ENCODE measurements at regions not wholly inside any gene's neighbourhood (a gene's known extent, or its start where the extent isn't known, plus 50 kb on each side); places are given as distances from the start of the nearest gene placed in this dataset.
"Not testable (repeated sequence)": the region's sequence is repeated elsewhere in the genome, so short reads cannot be mapped to it uniquely, and the experiment has no call there.

DNA sequence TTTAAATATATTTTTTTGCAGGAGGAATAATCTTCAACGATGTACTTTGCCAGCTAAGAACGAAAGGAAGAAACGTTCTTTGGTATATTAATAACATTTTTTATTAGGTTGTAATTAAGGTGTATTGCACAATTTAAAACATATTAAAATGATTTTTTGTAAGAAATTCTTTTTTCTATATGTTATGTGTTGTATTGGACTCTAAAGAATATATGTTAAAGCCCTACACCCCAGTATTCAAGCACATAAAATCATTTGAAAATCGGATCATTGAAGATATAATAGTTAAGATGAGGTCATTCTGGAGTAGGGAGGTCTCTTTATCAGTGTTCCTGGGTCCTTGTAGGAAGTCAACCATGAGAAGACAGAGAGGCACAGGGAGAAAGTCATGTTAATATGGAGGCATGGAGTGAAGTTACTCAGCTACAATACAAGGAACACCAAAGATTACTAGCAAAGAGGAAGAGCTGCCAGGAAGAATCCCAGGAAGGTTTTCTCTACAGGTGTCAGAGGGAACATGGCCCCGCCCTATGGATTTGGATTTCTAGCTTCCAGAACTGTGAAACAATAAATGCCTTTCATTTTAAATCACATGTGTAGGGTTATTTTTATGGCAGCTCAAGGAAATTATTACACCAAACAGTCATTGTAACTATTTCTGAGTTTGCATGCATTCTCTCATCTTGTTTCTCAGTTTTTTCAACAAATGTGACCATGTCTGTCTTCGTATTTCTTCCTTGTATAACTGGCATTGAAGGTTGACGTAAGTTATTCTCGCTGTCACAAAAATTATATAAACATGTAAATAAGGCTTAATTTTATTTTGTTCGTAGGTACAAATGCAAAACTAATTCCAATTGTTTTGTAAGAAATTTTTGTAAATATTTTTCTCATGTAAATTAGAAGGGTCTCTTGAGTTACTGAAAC is 75.4 kb upstream of the VPREB1 start:
- intact Hi-C loops (cut with micrococcal nuclease): no loop called here

DNA sequence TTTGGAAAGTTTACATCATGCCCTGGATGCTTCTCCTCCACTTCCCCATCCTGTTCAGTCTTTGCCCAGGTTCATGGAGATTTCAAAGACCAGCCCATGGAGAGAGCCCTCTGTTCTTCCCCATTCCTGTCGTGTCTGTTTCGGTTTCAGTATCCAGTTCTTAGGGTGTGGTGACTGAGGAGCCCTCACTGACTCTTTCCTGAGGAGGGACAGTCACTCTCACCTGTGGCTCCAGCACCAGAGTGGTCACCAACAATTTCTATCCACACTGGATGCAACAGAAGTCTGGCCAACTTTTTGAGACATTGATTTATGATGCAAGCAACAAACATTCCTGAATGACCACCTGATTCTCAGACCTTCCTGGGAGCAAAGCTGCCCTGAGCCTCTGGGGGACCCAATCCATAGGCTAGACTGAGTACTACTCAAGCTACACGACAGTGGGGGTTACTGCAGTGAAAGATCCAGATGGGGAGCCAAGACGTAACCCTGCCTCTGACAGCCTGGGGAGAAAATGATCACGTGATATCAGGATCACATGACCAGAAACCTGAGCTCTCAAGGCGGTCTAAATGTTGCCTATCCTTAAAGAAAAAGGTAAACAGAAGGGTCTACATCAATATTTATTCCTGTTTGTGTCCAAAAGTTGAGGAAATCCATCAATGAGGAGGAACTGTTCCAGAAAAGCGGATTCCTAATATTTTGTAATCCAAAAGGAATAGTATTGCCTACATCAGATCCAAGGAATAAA is 76.2 kb upstream of the VPREB1 start:
- intact Hi-C loops (cut with micrococcal nuclease): no loop called here

DNA sequence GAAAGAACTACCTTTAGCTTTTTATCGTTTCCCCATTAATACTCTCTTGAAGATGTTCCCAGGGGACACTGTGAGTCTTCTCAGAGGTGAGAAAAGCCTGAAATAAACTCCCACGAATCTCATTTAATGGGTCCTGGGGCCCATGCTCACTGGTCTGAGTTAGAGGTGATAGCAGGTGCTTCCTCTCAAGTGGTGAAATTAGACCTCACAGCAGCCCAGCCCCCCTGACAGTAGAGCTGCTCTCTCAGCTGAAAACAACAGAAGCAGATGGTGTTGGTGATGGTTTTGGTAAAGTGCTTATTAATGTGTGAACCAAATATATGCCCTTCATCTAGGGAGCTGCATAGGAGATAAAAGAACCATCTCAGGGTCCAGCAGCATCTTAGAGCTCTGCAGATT is 76.8 kb upstream of the VPREB1 start:
- intact Hi-C loops (cut with micrococcal nuclease): no loop called here

DNA sequence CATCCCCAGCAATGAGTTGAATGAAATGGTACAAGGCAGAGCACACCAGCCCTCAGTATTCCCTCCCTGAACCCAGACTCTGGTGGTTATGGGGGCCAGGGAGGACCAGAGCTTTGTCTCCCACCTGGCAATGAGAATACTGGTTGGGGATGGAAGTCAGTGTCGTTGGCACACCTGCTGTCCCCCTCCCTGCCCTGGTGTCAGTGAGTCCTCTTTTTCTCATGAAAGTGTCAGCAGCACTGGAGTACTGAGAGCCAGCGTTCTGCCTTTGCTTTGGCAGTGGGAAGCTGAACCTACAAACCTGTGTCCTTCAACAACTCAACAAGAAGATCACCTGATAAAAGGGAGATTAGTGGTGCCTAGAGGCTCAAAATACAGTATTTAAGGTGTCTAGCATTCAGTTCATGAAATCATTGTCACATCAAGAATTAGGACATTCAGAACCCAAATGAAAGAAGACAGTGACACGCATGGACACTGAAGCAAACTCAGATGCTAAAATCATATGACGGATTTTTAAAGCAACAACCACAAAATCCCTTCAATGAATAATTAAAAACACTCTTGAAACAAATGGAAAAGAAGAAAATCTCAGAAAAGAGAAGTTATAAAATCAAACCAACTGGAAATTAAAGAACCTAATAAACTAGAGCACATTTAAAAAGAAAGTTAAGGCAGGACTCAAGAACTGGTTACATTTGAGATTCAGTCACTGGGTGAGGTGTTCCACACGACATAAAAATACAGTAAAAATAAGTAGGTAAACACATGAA is 77.5 kb upstream of the VPREB1 start:
- intact Hi-C loops (cut with micrococcal nuclease): no loop called here

DNA sequence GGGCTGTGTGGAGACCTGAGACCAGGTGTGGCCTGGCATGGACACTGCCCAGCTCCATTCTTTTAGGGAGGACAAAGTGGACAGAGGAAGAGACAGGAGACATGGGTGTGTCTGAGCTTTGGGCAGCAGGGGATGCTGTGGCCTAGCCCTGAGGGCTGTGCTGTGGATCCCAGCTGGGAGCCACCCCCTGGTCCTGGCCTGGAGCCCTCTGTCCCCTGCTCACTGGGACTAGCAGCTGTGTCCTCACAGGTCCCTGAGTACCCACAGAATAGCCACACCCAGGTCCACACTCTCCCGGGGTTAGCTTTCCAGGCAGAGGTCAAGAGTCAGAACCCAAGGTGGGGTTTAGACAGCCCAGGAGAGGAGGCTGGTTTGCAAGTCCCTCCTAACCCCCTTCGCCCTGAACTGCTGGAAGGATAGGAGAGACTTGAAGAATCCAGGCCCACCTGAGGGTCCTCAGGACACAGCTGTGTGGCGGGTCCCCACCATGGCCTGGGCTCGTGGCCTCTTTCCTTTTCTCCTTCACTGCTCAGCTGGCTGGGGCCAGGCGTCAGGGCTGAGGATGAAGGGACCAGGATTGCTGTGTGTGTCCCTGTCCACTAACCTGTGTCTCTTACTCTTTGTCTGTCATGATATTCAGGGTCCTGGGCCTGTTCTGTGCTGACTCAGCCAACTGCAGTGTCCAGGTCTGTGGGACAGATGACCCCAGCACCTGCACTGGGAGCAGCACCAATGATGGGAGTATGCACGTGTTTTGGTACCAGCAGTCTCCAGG is 78.5 kb upstream of the VPREB1 start:
- intact Hi-C loops (cut with micrococcal nuclease): no loop called here

DNA sequence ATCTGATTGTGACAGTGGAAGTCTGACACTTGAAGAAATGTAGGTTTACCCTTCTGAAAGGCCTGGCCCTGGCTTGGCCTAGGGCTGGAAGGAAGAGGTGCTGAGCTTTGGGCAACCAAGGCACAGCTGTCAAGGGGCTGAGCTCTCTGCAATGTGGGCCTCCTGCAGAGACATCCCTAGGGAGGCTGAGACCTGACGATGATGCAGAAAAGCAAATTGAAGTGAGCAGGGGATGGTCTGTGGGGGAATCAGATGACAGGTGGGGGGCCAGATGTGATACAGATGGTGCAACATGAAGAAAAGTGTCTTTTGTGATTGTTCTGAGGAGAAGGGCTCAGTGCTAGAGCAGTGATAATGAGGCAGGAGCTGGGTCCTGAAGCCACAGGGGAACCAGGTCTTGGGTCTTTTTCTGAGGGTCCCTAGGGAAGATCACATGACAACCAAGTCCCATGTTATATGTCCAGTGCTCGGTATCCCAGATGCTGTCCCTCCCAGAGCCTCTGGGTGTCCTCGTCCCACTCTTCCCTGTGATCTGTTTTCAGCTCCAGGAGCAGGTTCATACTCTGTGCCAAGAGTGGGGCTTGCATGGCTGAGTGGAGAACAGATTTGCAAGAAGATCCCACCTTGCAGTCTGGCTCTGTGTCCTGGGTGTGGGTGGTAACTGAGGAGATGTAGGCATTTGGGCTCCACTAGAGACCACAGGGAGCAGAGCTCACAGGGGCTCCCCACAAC is 79.9 kb upstream of the VPREB1 start:
- intact Hi-C loops (cut with micrococcal nuclease): no loop called here

DNA sequence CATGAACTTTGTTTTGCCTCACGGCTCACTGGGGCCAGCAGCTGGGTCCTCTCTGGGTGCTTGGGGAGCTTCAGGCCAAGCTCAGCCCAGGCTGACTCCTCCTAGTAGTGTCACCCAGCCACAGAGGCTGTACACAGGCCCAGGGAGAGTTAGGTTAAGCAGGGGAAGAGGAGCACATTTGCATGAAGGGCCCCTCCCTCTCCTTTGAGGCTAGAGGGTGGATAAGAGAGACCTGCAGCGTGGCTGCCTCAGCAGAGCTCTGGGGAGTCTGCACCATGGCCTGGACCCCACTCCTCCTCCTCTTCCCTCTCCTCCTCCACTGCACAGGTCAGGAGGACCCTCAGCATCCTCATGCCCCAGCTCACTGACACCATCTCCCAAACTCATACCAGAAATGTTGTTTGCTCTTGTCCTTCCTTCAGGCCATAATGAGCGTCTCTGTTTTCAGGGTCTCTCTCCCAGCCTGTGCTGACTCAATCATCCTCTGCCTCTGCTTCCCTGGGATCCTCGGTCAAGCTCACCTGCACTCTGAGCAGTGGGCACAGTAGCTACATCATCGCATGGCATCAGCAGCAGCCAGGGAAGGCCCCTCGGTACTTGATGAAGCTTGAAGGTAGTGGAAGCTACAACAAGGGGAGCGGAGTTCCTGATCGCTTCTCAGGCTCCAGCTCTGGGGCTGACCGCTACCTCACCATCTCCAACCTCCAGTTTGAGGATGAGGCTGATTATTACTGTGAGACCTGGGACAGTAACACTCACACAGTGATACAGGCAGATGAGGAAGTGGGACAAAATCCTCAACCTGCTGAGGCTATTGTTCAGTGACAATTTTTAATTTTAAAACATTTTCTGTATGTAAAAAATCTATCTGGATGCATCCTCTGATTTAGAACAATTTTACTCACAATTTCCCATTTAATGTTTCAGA is 82.4 kb upstream of the VPREB1 start:
- intact Hi-C loops (cut with micrococcal nuclease): no loop called here

DNA sequence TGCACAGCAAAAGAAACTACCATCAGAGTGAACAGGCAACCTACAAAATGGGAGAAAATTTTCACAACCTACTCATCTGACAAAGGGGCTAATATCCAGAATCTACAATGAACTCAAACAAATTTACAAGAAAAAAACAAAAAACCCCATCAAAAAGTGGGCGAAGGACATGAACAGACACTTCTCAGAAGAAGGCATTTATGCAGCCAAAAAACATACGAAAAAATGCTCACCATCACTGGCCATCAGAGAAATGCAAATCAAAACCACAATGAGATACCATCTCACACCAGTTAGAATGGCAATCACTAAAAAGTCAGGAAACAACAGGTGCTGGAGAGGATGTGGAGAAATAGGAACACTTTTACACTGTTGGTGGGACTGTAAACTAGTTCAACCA is 83.8 kb upstream of the VPREB1 start:
- intact Hi-C loops (cut with micrococcal nuclease): not testable (repeated sequence)

DNA sequence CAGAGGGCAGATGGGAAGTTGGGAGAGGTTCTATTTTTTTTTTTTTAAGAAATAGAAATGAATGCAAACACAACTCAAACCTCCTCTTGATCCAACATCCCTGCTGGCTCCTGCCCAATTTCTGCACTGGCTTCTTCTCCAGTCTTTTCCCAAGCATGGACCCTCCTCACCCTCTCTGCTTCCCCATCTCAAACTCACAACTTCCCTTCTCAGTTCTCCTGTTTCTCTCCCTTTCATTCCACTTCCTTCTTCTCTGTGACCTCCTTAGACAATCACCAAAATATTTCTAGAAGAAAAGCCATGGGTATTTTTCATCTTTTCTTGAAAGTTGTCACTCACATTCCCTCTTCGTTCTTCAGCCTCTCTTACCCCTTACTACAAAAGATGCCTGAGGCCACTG is 85.2 kb upstream of the VPREB1 start:
- intact Hi-C loops (cut with micrococcal nuclease): no loop called here

DNA sequence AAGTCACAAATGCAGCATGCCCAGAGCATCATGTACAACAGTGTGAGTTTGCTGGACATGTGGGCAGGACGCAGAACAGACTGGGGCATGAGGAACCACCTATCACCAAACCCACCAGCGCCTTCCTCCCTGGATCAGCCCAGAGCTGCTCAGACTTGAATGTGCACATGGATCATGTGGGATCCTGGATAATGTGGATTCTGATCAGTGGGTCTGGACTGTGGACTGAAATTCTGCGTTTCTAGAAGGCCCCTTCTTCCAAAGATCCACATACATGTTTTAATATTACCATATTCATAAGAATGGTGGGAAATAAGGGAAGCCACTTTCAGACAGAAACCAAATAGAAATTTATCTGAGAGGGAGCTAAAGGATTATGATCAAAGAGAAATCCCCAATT is 85.6 kb upstream of the VPREB1 start:
- intact Hi-C loops (cut with micrococcal nuclease): no loop called here

DNA sequence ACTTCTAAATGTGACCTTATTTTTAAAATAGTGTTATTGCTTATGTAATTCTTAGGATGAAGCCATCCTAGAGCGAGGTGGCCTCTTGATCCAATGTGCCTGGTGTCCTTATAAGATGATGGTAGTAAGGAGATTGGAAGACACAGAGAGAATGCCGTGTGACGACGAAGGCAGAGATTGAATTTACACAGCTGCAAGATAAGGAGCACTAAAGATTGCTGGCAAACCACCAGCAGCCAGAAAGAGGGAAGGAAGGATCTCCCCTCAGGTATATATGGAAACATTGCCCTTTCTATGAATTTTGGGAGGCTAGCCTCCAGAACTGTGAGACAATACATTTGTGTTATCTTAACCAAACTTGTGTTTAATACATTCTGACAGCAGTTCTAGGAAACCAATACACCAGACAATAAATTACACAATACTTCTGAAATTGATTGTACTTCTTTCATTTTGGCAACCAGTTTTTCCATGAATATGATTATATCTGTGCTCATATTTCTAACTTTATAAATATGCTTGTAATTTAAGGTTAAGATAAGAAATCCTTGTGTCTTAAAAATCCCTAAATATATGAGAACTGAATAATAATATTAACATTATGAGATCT is 86.3 kb upstream of the VPREB1 start:
- intact Hi-C loops (cut with micrococcal nuclease): no loop called here

DNA sequence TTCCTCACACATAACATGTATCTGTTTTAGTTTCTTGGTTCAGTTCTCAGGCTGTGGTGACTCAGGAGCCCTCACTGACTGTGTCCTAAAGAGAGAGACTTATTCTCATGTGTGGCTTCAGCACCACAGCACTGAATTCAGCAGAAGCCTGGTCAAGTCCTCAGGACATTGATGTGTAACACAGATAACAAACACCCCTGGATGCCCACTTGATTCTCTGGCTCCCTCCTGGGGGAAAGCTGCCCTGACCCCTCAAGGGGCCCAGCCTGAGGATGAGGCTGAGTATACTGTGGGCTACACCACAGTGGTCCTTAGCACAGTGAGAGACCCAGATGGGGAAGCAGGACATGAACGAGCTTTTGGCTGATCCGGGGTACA is 87.2 kb upstream of the VPREB1 start:
- intact Hi-C loops (cut with micrococcal nuclease): no loop called here

DNA sequence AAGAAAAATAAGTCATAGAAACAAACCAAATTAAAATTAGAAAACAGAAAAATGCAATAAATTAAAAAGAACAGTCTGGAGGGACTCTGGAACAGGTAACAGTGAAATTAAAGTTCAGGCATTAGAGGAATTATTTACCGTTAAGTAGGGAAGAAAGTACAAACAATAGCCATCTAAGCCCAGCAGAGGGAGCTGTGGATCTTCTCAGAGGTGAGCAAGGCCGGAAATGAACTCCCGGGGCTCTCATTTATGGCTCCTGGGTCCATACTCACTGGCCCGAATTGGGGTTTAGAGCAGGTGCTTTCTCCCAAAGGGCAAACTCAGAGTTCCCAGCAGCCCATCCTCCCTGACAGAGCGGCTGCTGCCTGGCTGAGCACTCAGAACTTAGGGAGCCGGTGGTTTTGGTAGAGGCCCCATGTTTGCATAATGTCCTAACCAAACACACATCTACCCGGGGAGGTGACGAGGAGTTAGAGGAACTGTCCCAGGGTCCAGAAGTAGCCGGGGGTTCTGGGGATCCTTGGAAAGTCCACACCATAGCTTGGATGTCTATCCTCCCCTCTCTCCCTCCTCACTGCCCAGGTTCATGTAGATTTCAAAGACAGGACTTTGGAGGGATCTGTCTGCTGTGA is 87.8 kb upstream of the VPREB1 start:
- intact Hi-C loops (cut with micrococcal nuclease): no loop called here

DNA sequence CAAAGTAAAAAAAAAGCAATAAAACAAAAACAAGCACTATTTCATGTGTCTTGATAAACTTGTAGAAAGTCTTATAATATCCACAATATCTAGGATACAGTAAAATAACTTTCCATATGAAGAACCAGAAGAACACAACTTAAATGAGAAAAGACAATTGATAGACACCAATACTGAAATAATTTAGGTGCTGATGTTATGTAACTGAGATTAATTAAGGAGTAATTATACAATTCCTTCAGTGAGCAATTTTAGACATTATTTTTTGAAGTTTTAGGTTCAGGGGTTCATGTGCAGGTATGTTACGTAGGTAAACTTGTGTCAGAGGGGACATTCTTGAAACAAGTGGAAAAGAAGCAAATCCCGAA is 88.3 kb upstream of the VPREB1 start:
- intact Hi-C loops (cut with micrococcal nuclease): no loop called here

DNA sequence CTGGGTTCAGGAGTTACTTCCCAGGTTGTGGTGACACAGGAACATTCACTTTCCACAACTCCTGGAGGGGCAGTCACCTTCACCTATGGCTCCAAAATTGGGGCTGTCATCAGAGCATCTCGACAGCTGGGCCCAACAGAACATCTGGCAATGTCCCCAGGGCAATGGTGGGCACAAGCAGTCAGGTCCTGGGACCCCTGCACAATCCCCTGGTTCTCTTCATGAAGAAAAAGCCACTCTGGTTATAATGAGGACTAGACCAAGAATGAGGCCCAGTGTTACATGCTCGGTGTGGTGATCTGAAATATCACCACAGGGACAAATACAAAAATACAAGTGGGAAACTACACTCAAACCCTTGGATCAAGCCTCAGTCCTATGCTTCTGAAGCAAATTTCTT is 89.0 kb upstream of the VPREB1 start:
- intact Hi-C loops (cut with micrococcal nuclease): no loop called here

DNA sequence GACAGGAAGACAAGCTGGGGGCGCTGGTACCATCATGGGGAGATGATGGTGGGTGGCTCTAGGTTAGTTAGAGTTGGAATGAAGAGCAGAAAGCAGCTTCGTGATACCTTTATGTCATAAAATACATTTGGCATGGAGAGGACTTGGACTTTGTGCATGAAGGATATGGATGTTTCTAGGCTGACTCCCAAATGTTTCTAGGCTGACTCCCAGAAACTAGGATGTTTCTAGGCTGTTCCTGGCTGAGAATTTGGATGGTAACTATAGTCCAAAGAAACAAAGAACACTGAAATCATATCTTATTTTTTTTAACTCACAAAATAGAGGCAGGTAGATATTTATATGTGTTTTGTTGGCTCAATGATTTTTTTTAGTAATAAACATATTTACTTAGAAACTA is 89.4 kb upstream of the VPREB1 start:
- intact Hi-C loops (cut with micrococcal nuclease): no loop called here

DNA sequence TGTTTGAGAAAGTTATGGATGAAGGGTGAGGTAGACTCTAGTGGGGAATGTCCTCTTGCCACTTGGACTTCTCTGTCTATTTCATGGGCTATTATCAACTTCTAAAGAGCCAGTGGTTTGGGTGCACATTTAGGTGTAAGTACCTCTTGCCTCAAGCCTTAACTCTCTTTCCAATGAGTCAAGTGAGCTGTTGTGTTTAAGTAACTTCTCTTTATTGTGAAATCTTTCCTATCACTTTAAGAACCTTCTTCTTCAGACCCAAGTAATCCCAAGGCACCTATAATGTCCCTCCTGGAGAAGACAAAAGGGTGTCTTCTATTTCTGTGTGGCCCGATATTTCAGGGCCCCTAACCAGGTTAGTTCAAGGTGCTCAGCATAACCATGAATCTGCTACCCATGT is 90.5 kb upstream of the VPREB1 start:
- intact Hi-C loops (cut with micrococcal nuclease): no loop called here

DNA sequence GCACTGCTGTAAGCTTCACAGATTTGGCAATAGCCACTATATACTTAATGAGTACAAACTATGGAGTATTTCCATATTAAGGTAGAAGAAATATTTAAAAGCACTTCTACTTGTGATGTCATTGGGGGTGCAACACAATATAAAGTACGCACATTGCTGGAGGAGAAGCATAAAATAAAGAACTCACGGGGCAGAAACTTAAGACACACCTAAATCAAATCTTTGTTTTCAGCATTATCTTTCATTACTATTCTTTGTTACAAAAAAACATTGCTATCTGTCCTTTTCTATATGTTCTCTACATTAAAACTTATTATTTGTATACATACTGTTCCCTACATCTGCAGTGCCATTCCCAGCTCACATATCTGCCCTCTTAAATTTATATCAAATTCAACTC is 93.3 kb upstream of the VPREB1 start:
- intact Hi-C loops (cut with micrococcal nuclease): no loop called here

DNA sequence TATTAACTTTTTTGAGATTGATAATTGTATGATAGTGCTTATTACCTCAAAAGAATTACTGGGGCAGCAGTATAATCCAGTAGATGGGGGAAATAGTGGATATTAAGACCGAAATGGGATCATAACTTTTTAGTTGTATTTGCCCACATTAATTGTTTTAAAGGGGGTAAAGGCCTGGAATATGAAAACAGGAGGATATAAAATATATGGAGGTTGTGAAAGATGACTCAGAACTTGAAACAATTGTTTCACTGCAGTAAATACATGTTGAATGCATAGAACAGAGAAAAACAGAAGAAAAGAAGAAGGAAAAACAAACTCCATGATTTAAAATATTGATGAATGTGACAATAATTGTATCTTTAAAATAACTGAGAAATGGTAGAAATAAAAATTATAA is 94.1 kb upstream of the VPREB1 start:
- intact Hi-C loops (cut with micrococcal nuclease): no loop called here

All from T-helper 2 cell treated with Interferon-gamma antibody and Interleukin-4, amounts not matched to agents 100 ng/mL and 5 ng/mL, for 36 hours (primary cell).